GM19438 (cell line): ENCODE measurements at regions not wholly inside any gene's neighbourhood (a gene's known extent, or its start where the extent isn't known, plus 50 kb on each side); places are given as distances from the start of the nearest gene placed in this dataset.

ENCODE experiments used
- ATAC-seq: cut with Tn5 transposase; IDR thresholded peaks from one replicate; pipeline ENCODE4 v1.9.1; 2021; ENCODE audit warnings: low read depth; ENCODE audit not compliant: unreplicated experiment

DNA sequence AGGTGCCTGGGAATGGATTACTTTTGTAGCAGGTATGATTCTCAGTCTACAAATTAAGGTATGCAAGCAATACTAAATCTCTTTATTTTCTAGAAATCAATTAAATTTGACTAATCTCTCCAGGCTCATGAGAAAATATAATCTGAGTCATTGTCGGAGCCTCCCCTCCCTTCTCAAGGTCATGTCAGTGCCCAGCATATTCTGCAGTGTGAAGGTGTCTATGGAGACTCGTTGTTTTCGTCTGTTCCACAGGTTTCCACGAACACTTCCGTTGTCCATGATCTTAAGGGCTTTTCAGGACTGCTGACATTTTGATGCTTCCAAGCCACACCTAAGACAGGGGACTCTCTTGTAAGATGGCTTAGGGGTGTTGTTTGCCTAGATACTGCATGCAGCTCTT is 56.6 kb upstream of the SCOC start:
- no peak for ATAC-seq

DNA sequence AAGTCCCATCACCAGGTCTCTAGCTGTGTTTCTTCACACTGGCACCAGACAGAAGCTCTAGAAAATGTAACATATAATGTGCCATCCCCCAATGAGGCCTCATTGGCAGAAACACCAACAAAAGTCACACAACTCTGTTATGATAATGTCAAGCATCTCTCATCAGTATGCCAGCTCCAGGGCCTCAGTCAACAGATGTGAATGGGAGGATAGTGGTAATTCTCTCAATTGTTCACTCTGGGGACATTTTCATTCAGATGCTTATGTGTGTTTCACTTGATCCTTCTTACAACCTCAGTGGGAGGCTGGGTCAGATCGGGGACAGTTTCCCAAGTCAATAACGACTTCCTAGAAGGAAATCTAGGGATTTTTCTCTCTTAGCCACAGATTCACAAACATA is 57.5 kb upstream of the SCOC start:
- no peak for ATAC-seq

DNA sequence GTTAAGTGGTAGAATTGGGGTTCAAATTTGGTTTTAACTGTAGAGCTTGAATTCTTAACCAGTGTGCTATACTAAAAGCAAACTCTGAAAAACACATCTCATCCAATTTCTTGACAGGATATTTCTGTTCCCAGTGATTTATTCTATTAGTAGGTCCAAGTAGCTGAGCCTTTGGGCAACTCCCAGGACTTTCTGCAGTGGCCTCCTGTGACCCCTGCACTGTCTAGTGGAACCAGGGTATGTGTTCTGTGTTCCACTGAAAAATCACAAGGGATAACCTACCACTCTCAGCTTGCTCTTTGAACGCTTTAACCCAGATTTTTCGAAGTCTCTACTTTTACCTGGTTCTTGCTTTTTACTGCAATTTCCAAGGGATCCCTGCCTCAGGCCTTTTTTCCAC is 58.0 kb upstream of the SCOC start:
- ATAC-seq: no peak

DNA sequence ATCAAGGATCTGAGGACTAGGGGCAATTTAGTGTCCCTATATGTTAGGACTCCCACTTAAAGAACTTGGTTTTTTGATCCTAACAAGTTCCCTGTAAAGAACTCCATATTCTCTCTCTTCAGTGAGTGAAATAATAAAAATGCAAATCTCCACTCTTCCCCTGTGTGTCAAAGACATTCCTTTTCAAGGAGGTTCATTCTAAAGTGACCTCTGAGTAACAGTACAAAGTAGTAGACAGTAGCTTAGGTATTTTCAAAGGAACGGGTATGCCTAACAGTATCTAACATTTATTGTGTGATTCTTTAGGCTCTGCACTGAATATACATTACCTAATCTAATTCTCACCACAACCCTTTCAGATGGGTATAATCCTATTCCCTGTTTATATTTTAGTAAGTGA is 58.4 kb upstream of the SCOC start:
- no peak for ATAC-seq

DNA sequence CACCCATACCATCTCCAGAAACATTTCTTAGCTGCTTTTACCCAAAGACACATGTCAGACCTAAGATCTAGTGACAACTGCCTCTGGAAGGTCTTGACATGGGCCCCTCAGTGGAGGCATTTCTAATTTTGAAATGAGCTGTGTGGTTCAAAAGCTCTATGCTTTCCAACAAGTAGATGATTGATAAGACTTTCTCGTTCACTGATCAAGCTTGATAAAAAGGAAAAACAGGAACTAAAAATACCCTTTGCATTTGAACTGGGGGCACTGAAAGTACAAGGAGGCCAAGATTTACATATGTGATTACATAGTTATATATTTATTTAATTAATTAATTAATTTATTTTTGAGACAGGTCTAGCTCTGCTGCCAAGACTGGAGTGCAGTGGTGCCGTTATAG is 61.3 kb upstream of the SCOC start:
- no peak for ATAC-seq

DNA sequence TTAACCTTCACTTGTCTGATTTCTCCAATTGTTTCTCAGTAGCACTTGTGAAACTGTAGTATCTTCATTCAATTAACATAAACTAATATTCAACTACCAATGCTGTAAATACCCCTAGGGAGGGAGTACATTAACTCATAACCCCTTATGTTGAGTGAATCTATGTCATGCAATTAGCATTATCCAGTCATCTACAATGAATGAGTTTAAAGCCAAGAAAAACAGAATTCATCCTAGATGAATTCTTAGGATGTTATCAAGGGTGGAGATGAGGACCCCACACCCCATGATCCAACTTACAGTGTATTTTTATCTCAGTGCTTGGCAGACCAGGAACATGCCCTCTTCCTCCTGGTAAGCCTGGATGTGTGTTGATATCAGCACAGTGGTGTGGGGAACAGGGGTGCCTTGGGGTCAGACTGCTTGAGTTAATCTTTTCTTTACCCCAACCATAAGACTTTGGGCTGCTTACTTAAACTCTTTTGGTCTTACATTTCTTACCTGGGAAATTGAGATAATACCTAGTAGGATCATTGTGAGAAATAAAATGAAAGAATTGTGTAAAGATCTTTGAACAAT is 62.1 kb upstream of the SCOC start:
- ATAC-seq: no peak

DNA sequence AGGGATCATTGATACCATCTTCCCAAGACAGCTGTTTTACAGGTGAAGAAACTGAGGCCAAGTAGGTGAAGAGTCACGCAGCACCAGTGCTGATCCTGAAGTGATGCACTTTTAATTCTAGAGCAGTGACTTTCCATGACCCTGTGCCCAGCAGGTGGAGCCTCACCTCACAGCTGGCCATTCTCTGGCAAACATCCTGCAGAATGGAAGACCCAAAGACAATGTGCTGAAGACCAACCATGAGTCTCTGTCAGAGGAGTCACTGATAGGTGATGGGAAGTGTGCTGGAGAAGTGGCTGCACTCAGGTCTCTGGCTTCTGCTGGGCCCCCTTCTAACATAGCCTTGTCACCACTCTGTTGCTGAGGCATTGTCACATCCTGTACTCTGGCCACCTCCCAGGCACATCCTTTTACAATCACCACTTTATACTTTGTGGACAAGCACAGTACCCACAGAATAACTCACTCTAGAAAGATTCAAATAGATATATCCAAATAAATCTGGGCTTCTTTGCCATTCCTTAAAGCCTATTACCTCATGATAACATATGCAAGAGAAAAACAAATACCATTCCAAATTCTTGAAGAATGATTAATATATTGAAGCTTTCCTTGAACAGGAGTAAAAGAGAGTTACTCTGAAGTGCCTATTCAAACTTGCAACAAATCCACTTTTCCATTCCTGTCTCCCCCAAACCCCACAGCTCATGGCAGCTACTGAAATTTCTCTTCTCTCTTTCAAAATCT is 64.1 kb upstream of the SCOC start:
- ATAC-seq: no peak

DNA sequence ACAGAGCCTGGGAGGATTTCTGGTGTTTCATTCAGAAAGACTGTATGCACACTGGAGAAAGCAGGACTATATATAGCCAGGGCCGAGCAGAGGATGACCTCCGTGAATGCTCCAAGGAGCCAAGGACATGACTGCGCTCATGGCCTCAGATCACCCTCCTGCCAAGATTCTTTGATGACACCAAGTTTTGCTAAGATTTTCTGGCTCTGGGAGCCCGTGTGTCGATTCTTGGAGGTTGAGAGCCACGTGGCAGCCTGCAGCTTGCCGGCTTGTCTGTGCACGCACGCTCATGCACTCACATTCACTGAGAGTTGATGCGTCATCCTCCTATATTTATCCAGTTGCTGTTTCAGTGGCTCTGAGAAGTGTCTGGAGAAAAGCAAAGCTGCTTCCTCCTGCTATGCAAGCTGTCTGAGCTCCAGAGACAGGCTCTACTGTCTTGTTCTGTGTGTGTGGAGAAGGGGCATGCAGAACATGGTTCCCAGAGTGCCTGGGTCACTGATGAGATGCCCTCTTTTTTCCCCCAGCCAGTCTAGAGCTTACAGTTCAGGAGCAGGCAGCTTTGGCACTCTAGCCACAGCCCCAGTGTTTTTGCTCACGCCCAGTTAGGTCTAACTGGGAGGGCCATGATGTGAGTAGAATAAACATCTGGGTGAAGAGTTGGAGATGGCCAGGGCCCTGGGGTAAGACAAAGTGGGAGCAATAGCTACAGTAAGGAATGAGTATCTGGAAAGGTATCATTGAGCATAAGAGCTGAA is 64.9 kb upstream of the SCOC start:
- peak; percentile 81 for ATAC-seq

DNA sequence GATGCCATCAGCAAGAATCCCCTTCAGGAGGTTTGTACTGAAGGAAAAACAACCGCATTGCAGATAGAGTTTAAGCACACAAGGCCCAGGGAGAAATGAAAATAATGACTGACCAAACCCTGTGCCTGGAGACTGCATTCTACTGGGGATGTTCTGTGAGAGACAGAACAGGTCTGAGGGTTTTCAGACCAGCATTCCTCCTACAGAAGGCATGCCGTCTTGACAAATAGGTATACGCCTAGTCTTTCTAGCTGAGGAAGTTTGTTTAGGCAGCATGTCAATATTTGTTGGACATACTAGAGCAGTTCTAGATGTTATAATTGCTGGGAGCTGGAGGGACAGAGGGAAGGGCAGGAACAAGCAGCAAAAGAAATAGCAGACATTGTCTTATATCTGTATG is 68.4 kb upstream of the SCOC start:
- no peak for ATAC-seq

DNA sequence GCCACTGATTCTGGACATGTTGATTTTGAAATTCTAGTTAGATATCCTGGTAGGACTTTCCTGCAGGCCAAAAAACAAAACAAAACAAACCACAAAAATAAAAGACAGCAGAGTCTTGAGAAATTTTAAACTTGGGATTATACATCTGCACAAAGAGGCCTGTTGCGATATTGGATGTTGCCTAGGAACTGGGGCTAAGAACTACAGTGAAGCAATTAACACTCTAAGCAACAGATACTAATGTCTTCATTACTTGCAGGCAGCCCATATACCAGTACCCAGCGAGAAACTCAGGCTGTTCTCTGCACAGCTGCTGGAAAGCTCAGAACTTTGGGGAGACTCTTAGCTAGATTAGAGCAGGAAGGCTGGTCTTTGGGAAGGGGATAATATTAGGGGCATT is 69.1 kb upstream of the SCOC start:
- ATAC-seq: no peak

DNA sequence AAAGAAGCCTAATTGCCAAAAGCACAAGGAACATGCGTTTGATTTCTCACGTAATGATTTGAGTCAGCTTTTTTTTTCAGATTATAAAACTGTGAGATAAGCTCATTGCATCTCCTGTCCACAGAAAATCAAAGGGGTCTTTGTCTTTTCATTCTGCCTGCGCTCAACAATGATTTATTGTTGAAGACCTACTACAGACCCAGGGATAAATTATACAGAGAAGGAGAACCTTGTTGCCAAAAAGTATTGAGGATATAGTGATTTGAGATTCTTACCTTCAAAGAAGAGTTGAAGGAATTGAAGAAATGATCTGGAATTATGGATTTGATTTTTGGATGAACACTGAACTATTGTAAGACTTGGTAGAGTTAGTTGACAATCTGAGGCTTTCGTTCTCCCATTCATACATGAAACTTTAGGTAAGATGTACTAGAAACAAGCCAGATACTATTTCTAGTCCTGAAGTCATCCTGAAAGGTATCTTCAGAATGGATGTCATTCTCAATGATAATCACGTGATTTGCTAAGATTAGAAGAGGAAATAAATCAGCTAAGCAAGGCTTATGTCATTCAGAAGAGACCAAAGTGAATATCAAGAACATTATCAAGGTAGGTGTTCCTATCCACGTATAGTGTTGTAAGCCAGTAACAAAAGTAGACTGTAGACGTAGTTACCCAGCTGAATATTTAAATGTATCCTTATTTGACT is 71.1 kb upstream of the SCOC start:
- ATAC-seq: no peak

DNA sequence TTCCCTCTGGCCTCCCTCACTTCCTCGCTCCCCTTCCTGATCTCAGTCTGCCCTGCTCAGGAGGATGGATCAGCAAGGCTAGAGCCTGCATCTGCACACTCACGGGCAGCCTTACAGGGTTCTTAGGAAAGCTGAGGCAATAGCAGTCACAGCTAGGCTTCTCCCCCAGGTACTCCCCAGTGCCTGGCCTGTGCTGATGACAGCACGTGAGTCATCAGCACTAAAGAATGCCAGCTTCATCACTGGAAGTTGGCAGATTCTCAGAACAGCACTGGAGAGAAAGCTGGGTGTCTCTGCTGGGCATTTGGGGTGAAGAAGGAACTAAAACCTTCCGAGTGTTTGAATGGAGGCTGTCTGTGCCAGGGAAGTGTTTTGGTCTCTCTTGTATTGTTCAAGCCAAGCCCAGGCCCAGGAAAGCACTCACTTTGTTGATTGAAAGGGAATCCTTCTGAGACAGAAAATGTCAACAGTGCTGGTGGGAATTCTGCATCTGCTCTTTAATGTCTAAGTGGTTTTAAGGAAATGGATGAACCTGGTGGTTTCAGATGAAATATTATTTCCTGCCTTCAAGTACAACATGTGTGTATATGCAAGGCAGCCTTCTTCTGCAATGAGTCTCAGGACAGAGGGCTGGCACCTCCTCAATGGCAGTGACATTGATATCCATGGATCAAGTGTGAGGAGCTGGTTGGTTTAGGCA is 73.0 kb upstream of the SCOC start:
- ATAC-seq: no peak

DNA sequence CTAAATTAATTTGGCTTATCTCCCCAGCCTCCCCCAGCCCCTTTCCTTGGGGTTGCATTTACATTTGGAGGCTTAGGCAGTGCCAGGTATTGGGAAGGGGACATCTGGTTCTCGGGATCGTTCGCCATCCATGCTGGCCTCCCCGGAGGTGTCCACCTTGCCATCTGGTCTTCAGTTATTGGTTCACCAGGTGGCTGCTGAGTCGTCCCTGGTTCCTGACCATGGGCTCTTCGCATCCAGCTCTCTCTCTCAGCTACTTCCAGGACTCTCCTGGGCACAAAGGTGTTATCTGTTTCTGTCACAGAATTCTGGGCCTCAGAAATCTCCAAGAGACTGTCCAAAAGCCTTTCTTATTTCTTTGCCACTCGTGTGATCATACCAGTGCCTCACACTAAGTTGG is 75.4 kb upstream of the SCOC start:
- no peak for ATAC-seq

DNA sequence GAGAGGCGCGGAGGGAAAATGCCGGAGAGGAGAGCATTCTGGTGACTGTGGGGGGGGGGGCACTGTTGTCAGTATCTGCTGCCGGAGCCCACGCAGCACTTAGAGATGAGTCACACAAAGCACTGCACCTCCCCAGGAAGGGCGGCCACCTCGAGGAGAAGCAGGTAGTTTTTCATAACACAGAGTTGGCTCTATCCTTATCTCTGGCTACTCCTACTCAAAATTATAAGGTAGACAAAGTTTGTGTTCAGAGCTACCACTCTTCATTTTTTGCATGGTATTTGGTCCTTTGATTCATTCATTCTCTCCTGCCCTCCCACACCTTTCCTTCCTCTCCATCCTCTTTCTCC is 76.2 kb upstream of the SCOC start:
- ATAC-seq: no peak

DNA sequence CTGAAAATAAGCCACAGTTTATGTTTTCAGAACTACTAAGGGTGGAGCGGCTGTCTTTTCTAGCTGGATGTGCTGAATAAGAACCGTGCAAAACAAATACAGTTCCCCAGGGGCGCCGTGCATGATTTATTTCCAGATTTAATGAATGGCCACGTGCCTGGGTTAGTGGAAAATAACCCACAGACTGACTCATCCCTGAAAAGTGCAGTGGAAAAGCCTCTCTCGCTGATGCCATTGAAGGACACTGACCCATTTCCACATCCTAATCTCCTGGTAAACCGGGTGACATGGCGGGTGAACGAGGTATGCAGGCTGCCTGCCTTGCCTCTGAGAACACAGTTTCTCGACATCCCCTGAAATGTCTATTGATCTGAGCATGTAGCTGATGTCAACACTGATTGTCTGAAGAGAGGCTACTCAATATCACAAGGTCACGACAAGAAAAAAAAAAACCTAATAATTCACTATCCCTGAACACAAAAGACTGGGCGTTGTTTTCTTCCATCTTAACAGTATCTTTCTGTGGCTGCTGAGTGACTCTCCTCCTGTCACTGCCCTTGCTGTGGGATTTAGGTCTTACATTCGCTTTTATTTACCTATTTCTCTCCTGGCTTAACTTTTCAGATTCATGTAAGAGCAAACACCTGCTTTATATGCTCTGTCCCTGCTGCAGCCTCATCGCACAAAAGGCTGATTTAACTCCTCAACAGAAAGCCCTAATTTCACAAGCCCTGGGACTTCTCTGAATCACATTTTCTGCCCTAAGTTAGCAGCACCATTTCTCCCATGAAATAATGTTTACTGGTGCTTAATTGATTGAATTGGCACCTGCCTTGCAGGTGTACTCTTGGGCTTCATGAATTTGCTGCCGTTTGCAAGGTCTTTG is 76.9 kb upstream of the SCOC start:
- ATAC-seq: no peak

DNA sequence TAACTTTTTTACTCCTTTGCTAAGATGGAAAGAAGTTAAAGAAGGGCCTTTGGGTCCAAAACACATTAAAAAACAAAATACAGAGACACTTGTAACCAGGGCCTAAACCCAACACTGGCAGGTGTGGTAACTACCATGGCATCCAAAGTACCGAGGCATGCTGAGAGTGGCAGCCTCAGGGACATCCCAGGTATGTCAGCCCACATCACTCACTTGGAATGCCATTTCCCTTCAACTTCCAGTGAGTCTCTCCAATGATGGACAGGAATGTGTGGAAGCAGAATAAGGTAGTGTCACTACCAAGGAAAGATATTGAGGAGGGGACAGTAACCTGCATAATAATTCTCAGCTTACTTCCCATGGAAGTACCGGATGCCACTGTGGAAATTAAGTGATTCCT is 79.5 kb upstream of the SCOC start:
- ATAC-seq: no peak

DNA sequence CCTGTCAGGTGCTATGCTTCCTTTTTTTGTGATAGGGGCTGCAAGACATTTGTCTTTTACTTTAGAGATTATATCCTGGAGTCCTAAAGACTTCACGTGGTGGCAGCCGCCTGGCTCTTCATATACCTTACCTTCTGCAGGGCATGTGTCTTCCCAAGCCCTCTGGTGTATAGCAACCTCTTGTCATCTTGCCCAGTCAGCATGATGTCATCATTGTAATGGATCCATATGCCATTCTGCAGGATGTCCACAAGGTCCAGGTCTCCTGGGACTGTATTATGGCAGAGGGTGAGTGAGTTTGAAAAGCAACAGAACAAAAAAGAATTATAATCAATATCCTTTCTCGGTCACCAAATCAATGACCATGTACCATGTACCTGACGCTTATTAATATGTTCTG is 82.2 kb upstream of the SCOC start:
- ATAC-seq: no peak

DNA sequence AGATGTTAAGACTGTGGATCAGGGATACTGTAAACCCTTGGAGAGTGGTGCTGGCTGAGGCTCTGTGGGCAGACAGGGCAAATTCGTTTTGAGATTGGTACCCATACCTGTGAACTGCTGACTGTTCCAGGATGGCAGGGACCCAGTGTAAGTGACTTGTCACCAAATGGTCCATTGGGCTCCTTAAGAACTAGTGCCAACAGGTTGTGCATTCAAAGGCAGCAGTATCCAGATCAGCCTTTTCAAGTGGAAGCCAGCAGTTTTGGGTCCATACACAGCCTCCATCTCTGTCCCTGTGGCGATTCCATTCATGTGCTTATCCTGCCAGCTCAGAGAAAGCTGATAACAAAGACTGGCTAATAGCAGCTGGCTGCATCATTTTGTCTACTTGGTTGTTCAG is 84.0 kb upstream of the SCOC start:
- no peak for ATAC-seq

DNA sequence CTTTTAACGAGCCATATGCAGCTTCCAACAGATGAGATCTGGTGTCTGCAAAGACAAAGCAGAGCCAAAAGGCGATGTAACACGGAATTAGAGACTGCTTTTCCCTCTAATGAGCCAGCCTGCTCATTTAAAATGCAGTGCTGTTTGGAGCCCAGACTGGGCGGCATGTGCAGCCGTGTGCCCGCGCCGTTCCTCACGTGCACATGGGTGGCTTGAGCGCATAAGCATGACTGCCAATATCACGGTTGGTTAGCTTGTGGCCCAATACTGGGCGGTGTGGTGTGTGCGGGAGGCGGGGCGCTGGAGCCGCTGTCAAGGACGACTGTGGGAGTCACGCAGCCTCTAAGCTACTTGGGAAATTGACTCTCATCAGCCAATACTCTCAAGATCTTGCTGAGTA is 87.0 kb upstream of the SCOC start:
- ATAC-seq: no peak

DNA sequence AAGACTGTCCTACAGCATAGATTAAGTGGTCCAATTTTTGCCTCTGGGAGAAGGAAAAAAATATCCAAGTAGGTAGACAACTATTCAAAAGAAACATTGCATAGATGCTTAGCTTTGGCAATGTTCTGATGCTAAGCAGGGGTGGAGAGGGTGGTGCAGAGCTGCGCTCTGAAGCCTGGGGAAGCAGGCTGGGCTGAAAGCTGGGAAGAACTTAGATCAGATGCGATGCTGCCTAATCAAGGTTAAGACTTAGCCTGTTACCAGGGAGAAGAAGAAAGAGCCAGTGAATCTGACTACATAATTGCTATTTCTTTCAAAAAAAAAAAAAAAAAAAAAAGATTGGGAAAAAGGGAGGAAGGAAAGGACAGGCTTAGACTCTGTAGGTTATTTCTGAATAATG is 89.0 kb upstream of the SCOC start:
- no peak for ATAC-seq
